GM20000 (cell line): ENCODE measurements at regions not wholly inside any gene's neighbourhood (a gene's known extent, or its start where the extent isn't known, plus 50 kb on each side); places are given as distances from the start of the nearest gene placed in this dataset.

Experiments used
- DNase-seq: peaks from one replicate; pipeline ENCODE4 v3.0.0; 2012; ENCODE audit warnings: low spot score
- CTCF ChIP-seq: IDR thresholded peaks from 2 replicates; pipeline ENCODE4 v1.5.1; 2012; ENCODE audit warnings: mild to moderate bottlenecking, control low read depth; ENCODE audit errors: extremely low read depth, missing control alignments

- no peak for TF ChIP-seq CTCF
- no peak for DNase-seq
Measured at GRCh38 chr3:135800071-135800549, 165.4 kb upstream of the PPP2R3A start.

GRCh38 chr3:135801018-135801417 lies 164.5 kb upstream of the PPP2R3A start:
- no peak for DNase-seq
- no peak for TF ChIP-seq CTCF

GRCh38 chr3:135802171-135802570 lies 163.4 kb upstream of the PPP2R3A start:
- DNase-seq = no peak
- TF ChIP-seq CTCF = no peak

GRCh38 chr3:135803028-135803692 lies 162.4 kb upstream of the PPP2R3A start:
- DNase-seq = no peak
- no peak for TF ChIP-seq CTCF

- no peak for DNase-seq
- no peak for TF ChIP-seq CTCF
Measured at GRCh38 chr3:135805752-135806151, 159.8 kb upstream of the PPP2R3A start.

GRCh38 chr3:135806317-135806716 lies 159.2 kb upstream of the PPP2R3A start:
- DNase-seq = no peak

GRCh38 chr3:135807879-135808278 lies 157.6 kb upstream of the PPP2R3A start:
- no peak for DNase-seq
- TF ChIP-seq CTCF = no peak

More at GRCh38 chr3:135806317-135806716, 159.2 kb upstream of the PPP2R3A start:
- no peak for TF ChIP-seq CTCF
